Activated CD8-positive, alpha-beta T cell treated with anti-CD3 and anti-CD28 coated beads for 36 hours (primary cell): ENCODE measurements at regions not wholly inside any gene's neighbourhood (a gene's known extent, or its start where the extent isn't known, plus 50 kb on each side); places are given as distances from the start of the nearest gene placed in this dataset.

Source experiments
- ATAC-seq: fragments of 200-7000 bp; cut with Tn5 transposase; one replicate; pipeline ENCODE4 v1.10.0; 2021; ENCODE audit warnings: mild to moderate bottlenecking, moderate library complexity
- CTCF ChIA-PET: fragments of 350-600 bp; sonication (Branson Sonifier 250); formaldehyde crosslinking; loops from one replicate; lab custom pipeline; 2021; ENCODE audit warnings: antibody characterized with exemption; lab: Charles Lee
- POLR2A ChIA-PET: fragments of 350-600 bp; sonication (Branson Sonifier 250); formaldehyde crosslinking; loops from one replicate; lab custom pipeline; 2021; ENCODE audit warnings: antibody characterized with exemption; lab: Charles Lee
- DNase-seq: peaks from one replicate; pipeline ENCODE4 v3.0.0-alpha.2; 2020
- H3K27ac Mint-ChIP-seq: one replicate; pipeline ENCODE4 v1.8.0; 2021; ENCODE audit warnings: mild to moderate bottlenecking, mixed read lengths
- H3K27me3 Mint-ChIP-seq: one replicate; pipeline ENCODE4 v1.8.0; 2021; ENCODE audit warnings: mixed read lengths
- H3K36me3 Mint-ChIP-seq: one replicate; pipeline ENCODE4 v1.8.0; 2021; ENCODE audit warnings: low read depth, mixed read lengths
- H3K4me1 Mint-ChIP-seq: one replicate; pipeline ENCODE4 v1.8.0; 2021; ENCODE audit warnings: low read depth, mixed read lengths
- H3K4me3 Mint-ChIP-seq: one replicate; pipeline ENCODE4 v1.8.0; 2021; ENCODE audit warnings: mild to moderate bottlenecking, moderate library complexity, mixed read lengths
- H3K9me3 Mint-ChIP-seq: one replicate; pipeline ENCODE4 v1.8.0; 2021; ENCODE audit warnings: mixed read lengths
- CTCF ChIP-seq: fragments of 200-600 bp; IDR thresholded peaks from one replicate; pipeline ENCODE4 v1.8.0; 2022; ENCODE audit warnings: antibody characterized with exemption, mild to moderate bottlenecking
- intact Hi-C: fragments of 100-400 bp; cut with micrococcal nuclease; formaldehyde crosslinking; loops from one replicate; pipeline ENCODE4 v1.10.0; 2022

GRCh38 chr11:116457336-116458007 lies 315.3 kb downstream of the BUD13 start:
- ChIA-PET CTCF (no interaction called here), POLR2A (no interaction called here)
- no peak for TF ChIP-seq CTCF
- ATAC-seq = no peak
- Mint-ChIP-seq H3K36me3 (no peaks in the 10 kb centered on the region), H3K27me3 (peaks cover 8% of the 10 kb centered on the region), H3K9me3 (no peaks in the 10 kb centered on the region), H3K4me1 (no peaks in the 10 kb centered on the region), H3K4me3 (no peak overlapping the region), H3K27ac (no peak overlapping the region)
- DNase-seq = no peak
- intact Hi-C loops = no loop called here

- Mint-ChIP-seq H3K27me3 (peaks cover 3% of the 10 kb centered on the region), H3K36me3 (no peaks in the 10 kb centered on the region)
- intact Hi-C loops = no loop called here
Observed at GRCh38 chr11:116454951-116455350, 317.8 kb downstream of the BUD13 start.

GRCh38 chr11:116454020-116454645 lies 318.7 kb downstream of the BUD13 start:
- no peak overlapping the region for H3K27ac Mint-ChIP-seq
- DNase-seq (peak; percentile 49), ATAC-seq (no peak)
- intact Hi-C loops = no loop called here
- H3K27me3 Mint-ChIP-seq = peaks cover 3% of the 10 kb centered on the region
- H3K36me3 Mint-ChIP-seq = no peaks in the 10 kb centered on the region
- H3K4me3 Mint-ChIP-seq = no peak overlapping the region
- ChIA-PET CTCF (interaction anchor here (0.7 to 2.1 kb wide), 2 partner anchors 188 to 238 kb away, joined by 3 to 10 read pairs; no protein-coding TSS in a partner anchor), POLR2A (no interaction called here)
- no peaks in the 10 kb centered on the region for H3K4me1 Mint-ChIP-seq
- peaks cover 4% of the 10 kb centered on the region for H3K9me3 Mint-ChIP-seq
- peak; percentile 56 for TF ChIP-seq CTCF

More at GRCh38 chr11:116454951-116455350, 317.8 kb downstream of the BUD13 start:
- no peak for ATAC-seq
- ChIA-PET POLR2A (no interaction called here), CTCF (interaction anchor here (0.8 to 2.1 kb wide), 2 partner anchors 187 to 259 kb away, joined by 3 to 10 read pairs; no protein-coding TSS in a partner anchor)
- Mint-ChIP-seq H3K27ac (no peak overlapping the region), H3K4me1 (no peaks in the 10 kb centered on the region), H3K9me3 (peaks cover 4% of the 10 kb centered on the region), H3K4me3 (no peak overlapping the region)
- no peak for DNase-seq
- no peak for TF ChIP-seq CTCF

- Mint-ChIP-seq H3K27ac (no peak overlapping the region), H3K27me3 (peaks cover under 1% of the 10 kb centered on the region), H3K9me3 (peaks cover 4% of the 10 kb centered on the region), H3K4me3 (no peak overlapping the region), H3K4me1 (no peaks in the 10 kb centered on the region), H3K36me3 (no peaks in the 10 kb centered on the region)
- intact Hi-C loops = no loop called here
- no peak for ATAC-seq
- POLR2A ChIA-PET = no interaction called here
- DNase-seq = no peak
- TF ChIP-seq CTCF = no peak
- CTCF ChIA-PET = no interaction called here
Observed at GRCh38 chr11:116452461-116452860, 320.3 kb downstream of the BUD13 start.

GRCh38 chr11:116449522-116449921 lies 323.3 kb downstream of the BUD13 start:
- intact Hi-C loops = no loop called here
- H3K9me3 Mint-ChIP-seq = peaks cover 4% of the 10 kb centered on the region
- ChIA-PET POLR2A (interaction anchor here (1.1 kb wide), 1 partner anchor 47 kb away, joined by 3 read pairs; no protein-coding TSS in a partner anchor), CTCF (no interaction called here)
- H3K4me3 Mint-ChIP-seq = no peak overlapping the region
- ATAC-seq (no peak), DNase-seq (no peak)
- H3K27ac Mint-ChIP-seq = no peak overlapping the region
- TF ChIP-seq CTCF = no peak
- H3K36me3 Mint-ChIP-seq = no peaks in the 10 kb centered on the region
- no peaks in the 10 kb centered on the region for H3K27me3 Mint-ChIP-seq
- no peaks in the 10 kb centered on the region for H3K4me1 Mint-ChIP-seq
